HG02588 (cell line): ENCODE measurements at regions not wholly inside any gene's neighbourhood (a gene's known extent, or its start where the extent isn't known, plus 50 kb on each side); places are given as distances from the start of the nearest gene placed in this dataset.
A peak's percentile ranks its signal among the peaks of the same experiment; 100 is the strongest.
"Not testable (repeated sequence)": the region's sequence is repeated elsewhere in the genome, so short reads cannot be mapped to it uniquely, and the experiment has no call there.

Source experiments
- ATAC-seq: cut with Tn5 transposase; IDR thresholded peaks from one replicate; pipeline ENCODE4 v1.9.1; 2021; ENCODE audit warnings: mild to moderate bottlenecking, moderate library complexity; ENCODE audit not compliant: unreplicated experiment

GRCh38 chr10:25851548-25851947, 82.5 kb upstream of the MYO3A start:
- no peak for ATAC-seq

- no peak for ATAC-seq
These were observed 81.6 kb upstream of the MYO3A start for GRCh38 chr10:25852364-25852941.

GRCh38 chr10:25858076-25858475, 76.0 kb upstream of the MYO3A start:
- no peak for ATAC-seq

DNA sequence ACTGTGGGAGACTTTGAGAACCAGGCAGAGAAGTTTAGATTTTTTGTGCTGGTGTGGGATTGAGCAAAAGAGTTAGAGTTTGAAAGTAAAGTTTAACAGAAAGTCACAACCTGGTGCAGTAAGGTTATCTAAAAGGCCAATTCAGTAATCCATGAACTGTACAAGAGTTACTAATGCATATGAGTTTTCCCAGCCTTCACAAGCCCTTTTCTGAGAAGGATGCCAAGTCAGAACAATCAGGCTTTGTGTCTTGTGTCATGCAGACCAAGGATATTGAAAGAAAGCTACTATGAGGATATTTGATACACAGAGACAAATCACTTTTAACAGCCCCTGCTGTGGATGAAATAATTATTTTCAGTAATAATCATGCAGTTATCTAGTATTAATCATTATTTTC, 68.8 kb upstream of the MYO3A start:
- ATAC-seq = no peak

- no peak for ATAC-seq
These were observed 66.7 kb upstream of the MYO3A start for GRCh38 chr10:25867321-25867720.

DNA sequence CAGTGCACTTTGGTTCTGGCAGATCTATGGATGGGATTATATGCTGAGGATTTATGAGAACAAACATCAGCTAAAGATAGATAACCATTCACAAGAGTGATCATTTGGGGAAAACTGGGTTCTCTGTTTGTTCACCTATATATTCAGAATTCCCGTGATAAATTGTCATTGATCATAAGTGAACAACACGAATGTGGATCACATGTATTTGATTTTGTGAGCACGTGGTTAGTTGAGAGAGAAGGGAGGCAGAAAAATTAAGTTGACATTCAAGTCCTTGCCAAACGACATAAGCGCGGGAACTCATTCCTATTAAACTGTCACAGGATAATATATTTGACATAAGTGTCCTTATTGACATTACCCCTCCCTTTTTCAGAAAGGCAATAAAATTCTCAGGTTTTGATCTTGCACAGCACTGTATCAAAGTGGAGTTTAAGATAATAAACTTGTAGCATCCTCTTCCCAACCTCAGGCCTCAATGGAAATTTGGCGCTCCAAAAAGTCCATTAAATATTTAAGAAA, 64.9 kb upstream of the MYO3A start:
- ATAC-seq = no peak

DNA sequence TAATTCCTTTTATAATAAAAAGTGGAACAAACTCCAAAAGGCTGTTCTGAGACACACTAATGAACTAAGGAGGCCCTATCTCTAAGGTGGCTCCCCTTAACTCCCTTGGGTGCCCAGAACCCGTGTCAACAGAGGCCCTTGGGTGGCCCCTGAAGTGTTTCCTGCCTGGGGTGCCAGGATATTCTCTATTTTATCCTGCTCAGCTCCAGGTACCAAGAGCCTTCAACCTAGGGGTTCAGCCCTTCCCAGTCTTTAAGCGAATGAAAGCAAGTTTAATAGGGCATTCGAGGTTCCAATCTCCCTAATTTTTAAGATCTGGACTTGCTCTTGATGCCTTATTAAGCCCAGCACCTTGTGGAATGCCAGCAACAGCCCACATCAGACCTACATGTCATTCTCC, 64.4 kb upstream of the MYO3A start:
- no peak for ATAC-seq

DNA sequence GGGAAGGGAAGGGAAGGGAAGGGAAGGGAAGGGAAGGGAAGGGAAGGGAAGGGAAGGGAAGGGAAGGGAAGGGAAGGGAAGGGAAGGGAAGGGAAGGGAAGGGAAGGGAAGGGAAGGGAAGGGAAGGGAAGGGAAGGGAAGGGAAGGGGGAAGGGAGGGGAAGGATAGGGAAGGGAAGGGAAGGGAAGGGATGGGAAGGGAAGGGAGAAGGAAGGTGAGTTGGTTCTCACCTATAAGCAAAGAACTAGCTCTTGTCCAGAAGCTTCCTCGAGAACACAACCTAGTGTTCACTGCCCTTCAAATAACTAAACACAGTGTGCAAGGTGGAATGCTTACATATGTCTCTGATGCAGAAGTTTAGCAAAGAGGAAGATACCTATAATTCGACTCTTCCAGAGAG, 59.6 kb upstream of the MYO3A start:
- ATAC-seq = not testable (repeated sequence)

DNA sequence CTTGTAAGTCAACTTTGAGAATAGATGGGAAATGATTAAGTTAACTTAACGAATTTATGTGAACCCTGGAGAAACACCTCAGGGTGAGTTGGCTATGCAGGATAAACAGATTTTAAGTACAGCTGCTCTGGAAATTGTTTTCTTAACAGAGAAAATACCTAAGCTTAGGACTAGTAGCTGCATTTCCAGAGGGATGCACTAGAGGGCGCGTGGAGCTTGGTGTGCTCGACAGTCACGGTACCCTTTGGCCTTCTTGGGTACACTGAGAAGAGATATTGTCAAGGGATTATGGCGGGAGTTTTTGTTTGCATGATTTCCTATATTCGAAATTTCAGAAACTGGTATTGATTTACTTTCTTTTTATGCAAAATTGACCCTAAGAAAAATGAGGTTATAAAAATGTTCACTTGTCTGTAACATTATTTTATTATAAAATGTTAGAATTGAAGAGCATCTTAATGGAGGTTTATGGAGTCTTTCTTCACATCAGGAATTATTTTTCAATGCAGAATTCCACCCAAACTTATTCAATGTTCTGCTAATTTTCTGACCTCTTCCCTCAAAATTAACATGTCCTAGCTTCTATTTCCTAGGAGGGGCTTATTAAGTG, 58.4 kb upstream of the MYO3A start:
- ATAC-seq = peak; percentile 89

- no peak for ATAC-seq
These were observed 56.7 kb upstream of the MYO3A start for GRCh38 chr10:25877296-25877695.
